OCI-LY3 (cell line): ENCODE measurements at regions not wholly inside any gene's neighbourhood (a gene's known extent, or its start where the extent isn't known, plus 50 kb on each side); places are given as distances from the start of the nearest gene placed in this dataset.

Experiments
- H2AFZ ChIP-seq: fragments of 200-600, 300-600 bp; shearing (Covaris generic); 2 replicates; pipeline ENCODE4 v1.6.0; 2014; ENCODE audit warnings: antibody characterized with exemption, low read depth, low read length
- H3K27ac ChIP-seq: fragments of 200-600, 300-600 bp; sonication (generic); 2 replicates; pipeline ENCODE4 v1.5.1; 2014; ENCODE audit warnings: mild to moderate bottlenecking, low read length, moderate library complexity, mixed read lengths
- H3K27me3 ChIP-seq: fragments of 200-600, 300-600 bp; sonication (generic); 2 replicates; pipeline ENCODE4 v1.6.1; 2014; ENCODE audit warnings: low read depth, low read length, mixed read lengths
- H3K36me3 ChIP-seq: fragments of 200-600, 300-600 bp; sonication (generic); replicated peaks from 2 replicates; pipeline ENCODE3; 2014; ENCODE audit warnings: low read depth, low read length, mixed read lengths
- H3K4me1 ChIP-seq: fragments of 300-600, 200-600 bp; sonication (generic); 2 replicates; pipeline ENCODE4 v1.6.1; 2014; ENCODE audit warnings: low read length, mixed read lengths
- H3K4me2 ChIP-seq: fragments of 200-600, 300-600 bp; sonication (generic); 2 replicates; pipeline ENCODE4 v1.6.1; 2014; ENCODE audit warnings: low read length, mixed read lengths
- H3K4me3 ChIP-seq: fragments of 300-600, 200-600 bp; sonication (generic); 2 replicates; pipeline ENCODE4 v1.5.1; 2014; ENCODE audit warnings: antibody characterized with exemption, mild to moderate bottlenecking, low read length, moderate library complexity
- H3K79me2 ChIP-seq: fragments of 300-600, 200-600 bp; shearing (Covaris generic); 2 replicates; pipeline ENCODE4 v1.6.1; 2014; ENCODE audit warnings: mild to moderate bottlenecking, low read length, mixed read lengths
- H3K9ac ChIP-seq: fragments of 300-600, 200-600 bp; shearing (Covaris generic); 2 replicates; pipeline ENCODE4 v1.6.0; 2014; ENCODE audit warnings: mild to moderate bottlenecking, low read length, moderate library complexity
- H3K9me3 ChIP-seq: fragments of 200-600, 300-600 bp; shearing (Covaris generic); 2 replicates; pipeline ENCODE4 v1.6.1; 2014; ENCODE audit warnings: low read length, mixed read lengths; ENCODE audit not compliant: insufficient read depth
- H4K20me1 ChIP-seq: fragments of 200-600, 300-600 bp; sonication (generic); 2 replicates; pipeline ENCODE4 v1.6.1; 2016; ENCODE audit warnings: low read length, mixed read lengths; ENCODE audit not compliant: insufficient read depth
- CTCF ChIP-seq: fragments of 200-600, 300-600 bp; sonication (generic); IDR thresholded peaks from 2 replicates; pipeline ENCODE4 v1.5.1; 2014; ENCODE audit warnings: antibody characterized with exemption, low read length, low read depth
- EZH2phosphoT487 ChIP-seq: fragments of 200-600 bp; shearing (Covaris generic); IDR thresholded peaks from 2 replicates; pipeline ENCODE4 v1.6.1; 2018; ENCODE audit warnings: antibody characterized with exemption, mixed run types, low read depth

GRCh38 chr16:62853887-62854286 is 817.6 kb upstream of the CDH8 start:
- H3K36me3 ChIP-seq, result no peaks in the 10 kb centered on the region
- H3K27me3 ChIP-seq, result no peaks in the 10 kb centered on the region
- H3K79me2 ChIP-seq, result no peaks in the 10 kb centered on the region
- H4K20me1 ChIP-seq, result no peaks in the 10 kb centered on the region
- no peak for TF ChIP-seq EZH2phosphoT487
- no peak overlapping the region for H3K4me3 ChIP-seq
- no peaks in the 10 kb centered on the region for H3K9me3 ChIP-seq
- no peak overlapping the region for H3K9ac ChIP-seq
- H3K27ac ChIP-seq, result no peak overlapping the region
- H3K4me2 ChIP-seq, result no peak overlapping the region
- H3K4me1 ChIP-seq, result no peaks in the 10 kb centered on the region
- H2AFZ ChIP-seq, result no peak overlapping the region

- TF ChIP-seq EZH2phosphoT487 (no peak), CTCF (no peak)
- Histone ChIP-seq H3K79me2 (no peaks in the 10 kb centered on the region), H3K27me3 (no peaks in the 10 kb centered on the region), H3K36me3 (no peaks in the 10 kb centered on the region), H3K9ac (no peak overlapping the region), H3K4me2 (no peak overlapping the region), H3K4me1 (peaks cover 9% of the 10 kb centered on the region), H4K20me1 (no peaks in the 10 kb centered on the region), H2AFZ (no peak overlapping the region), H3K9me3 (no peaks in the 10 kb centered on the region), H3K27ac (no peak overlapping the region), H3K4me3 (no peak overlapping the region)
Observed at GRCh38 chr16:62846399-62847057, 810.3 kb upstream of the CDH8 start.

GRCh38 chr16:62832214-62832613 is 796.0 kb upstream of the CDH8 start:
- no peaks in the 10 kb centered on the region for H3K79me2 ChIP-seq
- no peaks in the 10 kb centered on the region for H3K9me3 ChIP-seq
- no peak overlapping the region for H2AFZ ChIP-seq
- TF ChIP-seq CTCF, result no peak
- no peak for TF ChIP-seq EZH2phosphoT487
- H3K4me3 ChIP-seq, result no peak overlapping the region
- H3K27me3 ChIP-seq, result no peaks in the 10 kb centered on the region
- no peak overlapping the region for H3K9ac ChIP-seq
- H3K4me1 ChIP-seq, result peaks cover 7% of the 10 kb centered on the region
- no peaks in the 10 kb centered on the region for H3K36me3 ChIP-seq
- no peak overlapping the region for H3K4me2 ChIP-seq
- H4K20me1 ChIP-seq, result no peaks in the 10 kb centered on the region
- H3K27ac ChIP-seq, result no peak overlapping the region

- no peak overlapping the region for H3K4me2 ChIP-seq
- H3K27ac ChIP-seq, result no peak overlapping the region
- no peak overlapping the region for H3K9ac ChIP-seq
- no peaks in the 10 kb centered on the region for H3K36me3 ChIP-seq
- peaks cover 7% of the 10 kb centered on the region for H3K4me1 ChIP-seq
- no peaks in the 10 kb centered on the region for H3K27me3 ChIP-seq
- no peak for TF ChIP-seq CTCF
- no peak for TF ChIP-seq EZH2phosphoT487
- H4K20me1 ChIP-seq, result no peaks in the 10 kb centered on the region
- no peaks in the 10 kb centered on the region for H3K79me2 ChIP-seq
- H2AFZ ChIP-seq, result no peak overlapping the region
- H3K4me3 ChIP-seq, result no peak overlapping the region
- H3K9me3 ChIP-seq, result no peaks in the 10 kb centered on the region
Observed at GRCh38 chr16:62831235-62831850, 795.1 kb upstream of the CDH8 start.
